ENCODE measurements at regions not wholly inside any gene's neighbourhood (a gene's known extent, or its start where the extent isn't known, plus 50 kb on each side); places are given as distances from the start of the nearest gene placed in this dataset.
"Not testable (repeated sequence)": the region's sequence is repeated elsewhere in the genome, so short reads cannot be mapped to it uniquely, and the experiment has no call there.

DNA sequence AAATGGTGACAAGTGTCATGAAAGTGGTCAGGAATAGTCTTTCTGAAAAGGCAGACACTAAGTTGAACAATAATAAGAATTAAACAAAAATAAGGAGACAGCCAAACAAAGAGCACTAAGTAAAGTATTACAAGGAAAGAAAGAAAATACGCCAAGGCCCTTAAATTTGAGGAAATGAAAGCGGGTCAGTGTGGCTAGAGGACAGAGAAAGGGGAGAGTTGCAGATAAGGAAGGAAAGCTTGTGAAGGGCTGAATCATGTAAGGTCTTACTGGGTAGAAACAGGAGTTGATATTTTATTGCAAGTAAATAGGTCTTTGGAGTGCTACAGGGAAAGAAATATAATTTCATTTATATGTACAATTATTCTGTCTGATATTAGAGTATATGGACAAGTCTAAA lies 732.1 kb downstream of the EPHA7 start:
- H3K27ac ChIP-seq = no peak overlapping the region
- CTCF ChIA-PET = no interaction called here
- POLR2A ChIA-PET (ENCODE audit: low non-redundant PET) = no interaction called here
- DNase-seq (ENCODE audit: low spot score) = no peak
- TF ChIP-seq, protein P1, sequence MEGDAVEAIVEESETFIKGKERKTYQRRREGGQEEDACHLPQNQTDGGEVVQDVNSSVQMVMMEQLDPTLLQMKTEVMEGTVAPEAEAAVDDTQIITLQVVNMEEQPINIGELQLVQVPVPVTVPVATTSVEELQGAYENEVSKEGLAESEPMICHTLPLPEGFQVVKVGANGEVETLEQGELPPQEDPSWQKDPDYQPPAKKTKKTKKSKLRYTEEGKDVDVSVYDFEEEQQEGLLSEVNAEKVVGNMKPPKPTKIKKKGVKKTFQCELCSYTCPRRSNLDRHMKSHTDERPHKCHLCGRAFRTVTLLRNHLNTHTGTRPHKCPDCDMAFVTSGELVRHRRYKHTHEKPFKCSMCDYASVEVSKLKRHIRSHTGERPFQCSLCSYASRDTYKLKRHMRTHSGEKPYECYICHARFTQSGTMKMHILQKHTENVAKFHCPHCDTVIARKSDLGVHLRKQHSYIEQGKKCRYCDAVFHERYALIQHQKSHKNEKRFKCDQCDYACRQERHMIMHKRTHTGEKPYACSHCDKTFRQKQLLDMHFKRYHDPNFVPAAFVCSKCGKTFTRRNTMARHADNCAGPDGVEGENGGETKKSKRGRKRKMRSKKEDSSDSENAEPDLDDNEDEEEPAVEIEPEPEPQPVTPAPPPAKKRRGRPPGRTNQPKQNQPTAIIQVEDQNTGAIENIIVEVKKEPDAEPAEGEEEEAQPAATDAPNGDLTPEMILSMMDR (conservative IDR thresholded peaks at IDR 0.05; ENCODE audit: low read depth) = no peak

DNA sequence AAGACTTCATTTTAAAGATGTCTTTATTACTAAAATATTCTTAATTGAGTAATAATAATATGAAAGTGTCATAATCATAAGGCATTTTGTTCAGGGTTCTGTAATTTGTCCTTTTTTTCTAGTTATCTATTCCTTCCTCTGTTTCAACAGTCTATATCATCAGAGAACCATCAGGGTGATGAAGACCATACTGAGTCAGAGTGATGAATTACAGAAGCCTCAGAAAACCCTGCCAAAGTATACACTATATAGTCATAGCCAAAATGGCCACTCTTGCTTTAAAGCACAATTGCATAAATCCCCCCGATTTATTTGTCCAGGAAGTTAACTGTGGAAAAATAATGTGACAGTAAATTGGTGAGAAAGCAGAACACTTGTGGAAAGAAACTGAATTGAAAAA lies 735.0 kb downstream of the EPHA7 start:
- TF ChIP-seq, protein P1 (conservative IDR thresholded peaks at IDR 0.05; ENCODE audit: low read depth) = no peak
- ChIA-PET CTCF (no interaction called here), POLR2A (ENCODE audit: low non-redundant PET) (no interaction called here)
- no peak overlapping the region for H3K27ac ChIP-seq
- DNase-seq (ENCODE audit: low spot score) = no peak

DNA sequence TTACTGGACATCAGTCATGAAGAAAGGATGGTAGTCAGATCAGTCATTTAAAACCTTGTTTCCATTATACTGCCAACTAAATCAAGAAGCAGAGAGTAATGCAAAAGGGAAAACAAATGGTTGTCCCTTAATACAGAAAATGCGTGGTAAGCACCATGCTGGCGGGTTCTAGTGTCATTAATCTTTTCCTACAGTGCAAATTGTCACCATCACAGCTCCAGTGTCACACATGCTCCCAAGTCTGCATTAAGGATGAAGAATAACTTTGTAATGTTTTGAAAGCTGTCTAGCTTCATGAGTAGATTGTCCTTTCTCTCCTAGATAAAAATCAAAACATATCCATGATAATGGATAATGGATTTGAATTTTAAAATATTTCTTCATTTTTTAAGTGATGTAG lies 735.6 kb downstream of the EPHA7 start:
- TF ChIP-seq, protein P1 (conservative IDR thresholded peaks at IDR 0.05; ENCODE audit: low read depth) = no peak
- ChIA-PET POLR2A (ENCODE audit: low non-redundant PET) (no interaction called here), CTCF (interaction anchor here (0.7 kb wide), 1 partner anchor 452 kb away, joined by 3 read pairs; no protein-coding TSS in a partner anchor)
- H3K27ac ChIP-seq = no peak overlapping the region
- DNase-seq (ENCODE audit: low spot score) = no peak

DNA sequence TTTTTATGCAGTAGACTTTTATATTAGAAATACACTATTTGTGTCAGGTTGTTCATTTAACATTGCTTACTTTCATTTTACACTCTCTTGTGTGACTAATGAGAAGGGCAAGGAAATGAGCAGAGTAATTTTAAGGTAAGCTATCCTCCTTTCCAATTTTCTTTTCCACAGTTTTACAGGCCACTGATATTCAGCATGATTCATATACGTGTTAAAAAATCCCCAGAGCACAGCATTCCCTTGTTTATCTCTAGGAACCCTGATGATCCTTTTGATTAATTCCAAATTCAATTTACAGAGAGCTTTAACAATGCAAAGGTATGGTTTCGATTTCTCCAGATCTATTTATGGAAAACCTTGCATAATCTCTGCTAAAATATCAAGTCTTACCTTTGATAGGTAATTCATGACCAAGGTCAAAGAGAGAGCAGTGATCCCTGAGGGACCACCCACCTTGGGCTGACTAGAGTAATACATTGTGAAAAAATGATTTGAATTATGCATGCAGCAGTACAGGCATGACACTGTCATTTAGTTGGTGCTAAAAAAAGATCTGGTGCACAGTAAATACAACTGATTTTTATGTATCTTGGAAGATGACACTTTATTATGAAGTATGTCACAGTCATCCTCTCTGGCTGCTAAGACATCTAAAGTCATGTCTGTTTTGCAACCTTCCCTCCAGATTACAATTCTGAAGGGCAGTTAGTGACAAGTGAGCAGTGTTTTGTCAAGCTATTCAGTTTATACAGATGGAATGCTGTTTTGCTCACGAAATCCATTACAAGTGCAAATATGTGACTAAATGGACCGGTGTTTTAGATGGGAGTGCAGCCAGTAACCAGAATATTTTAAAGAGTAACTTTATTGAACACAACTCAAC lies 736.6 kb downstream of the EPHA7 start:
- H3K27ac ChIP-seq = no peak overlapping the region
- ChIA-PET CTCF (interaction anchor here (0.7 kb wide), 1 partner anchor 453 kb away, joined by 3 read pairs; no protein-coding TSS in a partner anchor), POLR2A (ENCODE audit: low non-redundant PET) (no interaction called here)
- TF ChIP-seq, protein P1 (conservative IDR thresholded peaks at IDR 0.05; ENCODE audit: low read depth) = no peak
- DNase-seq (ENCODE audit: low spot score) = no peak

DNA sequence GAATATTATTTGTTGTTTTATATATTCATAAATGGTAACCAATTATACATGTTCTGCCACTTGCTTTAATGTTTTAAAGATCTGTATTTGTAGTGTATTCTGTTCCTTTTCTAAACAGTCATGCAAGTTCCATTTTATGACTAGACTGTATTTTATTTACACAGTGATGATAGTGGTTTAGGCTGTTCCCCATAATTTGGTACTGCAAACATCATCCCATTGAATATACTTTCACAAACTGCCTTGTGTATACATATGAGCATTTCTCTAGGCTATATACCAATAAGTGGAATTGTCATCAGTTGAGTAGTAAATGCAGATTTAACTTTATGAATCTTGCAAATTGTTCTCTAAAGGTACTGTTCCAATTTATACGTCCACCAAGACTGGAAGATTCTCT lies 738.0 kb downstream of the EPHA7 start:
- ChIA-PET CTCF (no interaction called here), POLR2A (ENCODE audit: low non-redundant PET) (no interaction called here)
- TF ChIP-seq, protein P1 (conservative IDR thresholded peaks at IDR 0.05; ENCODE audit: low read depth) = no peak
- no peak overlapping the region for H3K27ac ChIP-seq
- DNase-seq (ENCODE audit: low spot score) = no peak

DNA sequence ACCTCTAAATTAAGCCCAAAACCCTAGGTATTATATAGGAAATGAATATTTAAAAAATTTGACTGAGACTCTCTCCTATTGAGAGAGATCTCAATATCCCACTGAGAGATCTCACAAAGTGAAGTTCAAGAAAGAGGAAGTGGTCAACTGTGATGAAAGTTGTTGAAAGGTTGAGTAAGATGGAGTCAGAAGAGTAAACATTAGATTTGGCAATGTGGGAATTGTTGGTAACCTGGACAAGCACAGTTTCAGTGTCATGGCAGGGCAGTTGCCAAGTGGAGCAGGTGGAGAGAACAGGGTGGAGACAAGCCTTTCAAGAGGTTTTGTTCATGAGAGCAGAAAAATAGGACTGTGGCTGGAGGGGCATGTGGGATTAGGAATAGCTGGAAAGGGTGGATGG lies 747.9 kb downstream of the EPHA7 start:
- DNase-seq (ENCODE audit: low spot score); POLR2A ChIA-PET (ENCODE audit: low non-redundant PET); CTCF ChIA-PET; H3K27ac ChIP-seq: not testable (repeated sequence)

DNA sequence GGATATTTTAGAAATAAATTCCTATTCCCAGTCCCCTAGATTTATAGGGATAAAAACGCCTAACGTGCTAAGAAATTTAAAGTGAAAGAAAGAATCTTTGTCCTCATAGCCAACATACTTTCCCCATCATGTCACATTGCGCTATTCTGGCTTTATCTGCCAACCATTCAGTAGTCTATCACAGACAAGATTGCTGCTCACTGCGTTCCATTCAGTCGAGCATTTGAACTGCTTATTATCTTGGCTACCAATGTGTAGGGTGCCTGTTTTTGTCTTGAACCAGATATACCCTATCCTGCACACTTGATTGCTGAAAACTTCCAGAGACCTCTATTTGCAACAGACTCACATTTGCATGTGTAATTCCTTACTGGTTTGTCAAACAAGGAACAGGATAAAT lies 751.5 kb downstream of the EPHA7 start:
- TF ChIP-seq, protein P1 (conservative IDR thresholded peaks at IDR 0.05; ENCODE audit: low read depth) = no peak

More for the DNA sequence above, 751.5 kb downstream of the EPHA7 start:
- no peak for DNase-seq (ENCODE audit: low spot score)
- ChIA-PET POLR2A (ENCODE audit: low non-redundant PET) (no interaction called here), CTCF (no interaction called here)
- H3K27ac ChIP-seq = no peak overlapping the region
